Left renal cortex interstitium (tissue), 4 donors: ENCODE measurements at regions not wholly inside any gene's neighbourhood (a gene's known extent, or its start where the extent isn't known, plus 50 kb on each side); places are given as distances from the start of the nearest gene placed in this dataset.

Experiments
- DNase-seq, 4 donors: peaks; one replicate each; pipeline ENCODE4 v3.0.0-alpha.2; 2013; ENCODE audit warnings: low read depth in 4 of 4, low spot score in 2 of 4, missing footprints in 1 of 4

DNA sequence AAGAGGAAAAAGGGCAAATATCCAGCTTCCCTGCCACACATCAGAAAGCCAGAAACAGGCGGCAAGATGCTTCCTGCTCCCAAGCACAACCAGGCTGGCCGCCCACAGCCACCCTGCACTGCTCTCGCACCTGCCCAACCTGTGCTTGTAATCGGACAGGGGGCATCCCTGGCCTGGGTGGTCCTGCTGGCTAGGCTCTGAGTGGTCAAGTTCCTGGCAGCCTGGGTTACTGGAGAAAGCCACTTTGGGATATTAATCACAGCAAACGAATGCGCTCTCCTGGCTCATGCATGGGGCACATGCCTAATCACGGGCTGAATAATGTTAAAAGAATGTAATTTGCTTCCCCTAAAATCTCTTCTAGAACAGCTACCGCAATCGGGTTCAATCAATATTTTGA is 442.4 kb downstream of the MCTP2 start:
- no peak for DNase-seq

DNA sequence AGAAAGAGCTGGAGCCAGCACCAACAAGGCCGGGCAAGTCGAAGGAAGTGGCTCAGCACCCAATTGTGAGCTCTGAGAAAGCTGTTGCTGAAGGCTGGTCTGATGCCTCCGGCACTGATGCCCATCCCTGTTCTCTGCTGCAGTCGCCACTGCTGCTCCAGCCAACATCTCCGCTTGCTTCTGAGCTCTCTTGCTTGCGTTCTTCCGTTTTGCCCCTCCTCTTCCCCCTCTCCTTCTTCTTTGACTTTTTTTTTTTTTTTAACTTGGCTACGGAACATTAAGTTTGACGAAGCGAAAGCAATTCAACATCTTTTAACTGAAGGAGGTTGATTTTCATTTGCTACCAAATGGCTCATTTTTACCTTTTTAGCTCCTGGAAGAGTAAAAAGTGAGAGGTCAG is 442.9 kb downstream of the MCTP2 start:
- peak in 3 of 4 donors; percentile 52 to 62 (median 56) for DNase-seq

DNA sequence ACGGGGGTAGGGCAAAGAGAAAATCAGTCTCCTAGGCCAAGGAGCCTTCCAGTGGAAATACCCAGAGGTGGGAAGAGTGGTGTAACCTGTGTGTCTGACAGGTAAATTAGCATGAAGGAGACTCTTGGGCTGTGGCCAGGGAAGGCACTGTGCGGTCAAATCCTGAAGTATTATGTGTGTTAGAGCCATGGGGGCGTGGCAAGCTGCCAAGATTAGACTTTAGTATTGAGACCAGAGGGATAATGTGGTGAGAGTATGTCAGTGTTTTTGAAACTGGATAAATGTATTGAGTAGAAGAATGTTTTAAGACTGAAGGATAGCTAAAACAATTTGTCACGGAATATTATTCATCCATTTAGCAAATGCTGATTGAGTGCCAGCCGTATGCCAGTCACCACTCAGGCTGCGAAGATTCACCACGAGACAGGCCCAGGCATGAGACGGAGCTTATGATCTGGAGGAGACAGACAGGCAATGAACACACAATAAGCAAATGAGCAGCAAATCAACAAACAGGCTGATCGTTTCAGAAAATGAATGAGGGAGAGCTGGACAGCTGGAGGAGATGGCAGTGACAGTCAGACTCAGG is 445.9 kb downstream of the MCTP2 start:
- DNase-seq = no peak

DNA sequence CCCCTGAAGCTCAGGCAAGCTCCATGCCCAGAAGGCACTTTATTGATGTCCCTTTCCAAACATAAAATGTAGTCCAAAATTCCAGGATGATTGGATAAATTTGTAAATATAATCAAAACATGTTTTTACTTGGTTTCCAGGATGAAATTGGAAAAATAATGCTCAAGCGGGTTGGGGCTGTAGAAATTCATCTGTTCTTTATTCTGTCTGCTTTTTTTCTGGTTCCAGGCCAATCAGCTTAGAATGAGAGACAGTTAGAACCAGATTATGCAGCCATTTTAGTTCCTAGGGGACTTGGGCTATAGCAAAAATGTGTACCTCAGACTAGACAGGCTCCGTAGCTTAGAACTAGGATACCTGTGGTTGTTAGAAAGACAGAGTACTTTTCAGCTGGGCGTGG is 450.8 kb downstream of the MCTP2 start:
- DNase-seq = no peak

DNA sequence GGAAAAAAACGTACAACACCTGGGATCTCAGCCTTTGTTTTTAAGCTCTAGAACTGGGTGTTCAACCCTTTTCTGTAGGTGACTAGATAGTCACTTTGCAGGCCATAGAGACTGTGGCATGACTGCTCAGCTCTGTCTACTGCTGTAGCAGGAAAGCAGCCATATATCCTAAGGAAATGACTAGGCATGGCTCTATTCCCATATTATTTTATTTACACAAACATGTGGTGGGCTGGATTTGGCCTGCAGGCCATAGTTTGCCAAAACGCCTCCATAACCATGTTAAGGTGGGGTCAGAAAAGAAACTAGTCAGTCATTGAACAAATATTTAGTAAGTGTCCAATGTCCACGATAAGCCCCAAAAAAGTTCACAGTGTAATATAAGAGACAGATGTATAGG is 452.5 kb downstream of the MCTP2 start:
- DNase-seq = no peak

DNA sequence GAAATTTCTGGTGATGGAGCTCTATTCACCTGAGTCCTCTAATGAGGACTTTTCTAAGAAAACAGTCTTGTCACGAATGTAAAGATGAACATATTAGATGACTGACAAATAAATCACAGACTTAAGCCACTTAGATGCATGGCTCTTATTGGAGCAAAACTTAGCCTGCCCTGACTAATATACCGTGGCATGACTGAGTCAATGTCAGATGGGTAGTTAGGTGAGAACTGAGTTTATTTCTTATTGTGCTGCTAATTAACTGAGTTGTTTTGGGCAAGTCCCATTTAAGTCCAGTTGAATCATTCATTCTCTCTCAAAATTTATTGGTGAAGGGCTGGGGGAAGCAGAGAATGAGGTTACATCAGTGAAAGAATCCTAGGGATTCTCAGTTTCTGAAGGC is 459.8 kb downstream of the MCTP2 start:
- DNase-seq = no peak

DNA sequence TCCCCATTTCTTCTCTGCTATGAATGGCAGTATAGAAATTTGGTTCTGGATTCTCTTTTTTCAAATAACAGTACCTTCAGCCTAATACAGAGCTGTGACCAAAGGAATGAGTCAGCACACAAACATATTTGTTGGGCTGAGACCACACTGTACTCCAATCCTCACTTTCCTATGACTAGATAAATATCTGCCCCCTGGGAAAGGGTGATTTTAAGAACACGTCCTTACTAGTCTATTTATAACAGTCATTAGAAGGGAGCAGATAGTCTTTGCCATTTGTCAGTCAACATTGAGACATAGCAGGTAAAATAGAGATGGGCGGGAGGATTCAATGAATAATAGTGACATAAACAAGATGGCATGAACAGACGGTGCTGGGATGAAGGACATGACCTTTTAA is 461.3 kb downstream of the MCTP2 start:
- no peak for DNase-seq

DNA sequence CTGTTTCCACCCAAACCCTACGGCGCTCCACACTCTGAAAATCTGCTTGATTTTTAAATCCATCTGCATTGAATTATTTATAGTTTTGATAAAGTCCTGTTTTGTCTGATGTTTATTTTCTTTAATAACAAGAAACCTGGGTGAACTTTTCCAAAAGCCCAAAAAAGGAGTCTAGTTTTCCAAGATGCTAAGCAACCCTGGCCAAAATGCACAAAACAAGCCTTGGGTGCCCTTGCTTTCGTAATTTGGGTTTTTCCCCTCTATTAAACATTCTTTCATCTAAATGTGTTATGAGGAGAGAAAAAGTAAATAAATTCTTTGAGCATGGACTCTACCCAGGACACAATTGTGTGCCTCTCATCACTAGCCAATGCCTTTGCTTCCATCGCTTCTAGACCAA is 468.9 kb downstream of the MCTP2 start:
- no peak for DNase-seq

DNA sequence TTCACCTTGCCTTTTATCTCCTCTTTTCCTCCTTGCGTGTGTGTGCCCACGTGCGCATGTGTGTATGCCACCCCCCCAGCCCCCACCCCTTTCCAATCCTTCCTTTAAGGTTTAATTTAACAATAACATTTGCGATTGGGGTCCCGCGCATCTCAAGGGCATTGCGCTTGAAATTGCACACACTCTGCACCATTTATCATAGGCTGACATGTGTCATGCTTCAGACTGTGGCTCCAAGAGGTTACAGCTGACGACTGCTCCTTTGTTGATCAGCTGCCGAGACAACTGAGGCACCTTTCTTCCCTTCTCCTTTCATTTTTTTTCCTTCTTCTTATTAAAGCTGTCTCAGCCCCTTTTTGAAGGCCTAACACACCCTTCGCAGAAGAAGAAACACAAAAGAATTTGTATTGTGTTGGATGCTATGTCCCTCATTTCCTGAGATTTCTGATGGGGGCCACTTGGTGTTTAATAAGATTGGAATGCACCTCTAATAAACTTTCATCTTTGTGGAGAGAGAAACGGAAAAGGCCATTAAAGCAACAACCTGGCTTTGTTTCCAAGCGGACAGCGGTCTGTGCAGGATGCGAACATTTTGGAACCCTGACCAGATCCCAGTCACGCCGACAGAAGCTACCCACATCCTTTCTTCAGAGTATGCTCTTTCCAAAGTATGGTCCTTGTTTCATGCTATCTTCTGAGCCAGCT is 470.1 kb downstream of the MCTP2 start:
- DNase-seq = no peak

DNA sequence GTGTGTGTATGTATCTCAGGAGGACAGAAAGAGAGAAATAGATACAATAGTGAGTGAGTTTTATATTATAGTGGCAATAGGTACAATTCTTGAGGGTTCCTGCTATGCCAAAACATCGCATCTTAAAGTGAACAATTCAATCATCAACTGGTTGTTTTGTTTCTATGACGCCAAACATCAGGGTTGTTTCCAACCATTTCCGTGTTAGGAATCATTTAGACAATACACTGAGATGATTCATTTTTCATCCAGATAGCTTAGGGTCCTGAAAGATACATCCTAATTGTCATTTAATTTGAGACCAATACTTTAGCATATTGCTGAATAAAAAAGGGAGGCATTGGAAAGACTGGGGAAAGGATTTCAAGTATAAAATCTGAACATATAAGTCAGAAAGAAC is 472.2 kb downstream of the MCTP2 start:
- no peak for DNase-seq

DNA sequence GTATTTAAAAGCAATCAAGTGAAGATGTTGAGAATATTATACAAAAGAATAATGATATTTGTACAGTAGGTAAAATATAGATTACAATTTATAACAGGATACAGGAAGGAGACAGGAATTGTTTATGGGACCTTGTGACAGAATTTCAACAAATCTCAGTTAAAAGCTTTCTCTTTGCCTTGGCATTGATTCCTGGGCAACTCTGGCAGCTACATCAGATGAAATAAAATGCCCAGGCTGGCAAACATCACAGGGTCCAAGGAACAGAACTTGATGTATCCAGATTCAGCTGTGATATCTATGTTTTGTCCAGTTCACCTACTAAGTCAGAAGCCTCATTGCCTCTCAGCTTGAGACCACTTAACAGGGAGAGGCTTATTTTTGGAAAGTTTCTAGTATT is 473.1 kb downstream of the MCTP2 start:
- no peak for DNase-seq

DNA sequence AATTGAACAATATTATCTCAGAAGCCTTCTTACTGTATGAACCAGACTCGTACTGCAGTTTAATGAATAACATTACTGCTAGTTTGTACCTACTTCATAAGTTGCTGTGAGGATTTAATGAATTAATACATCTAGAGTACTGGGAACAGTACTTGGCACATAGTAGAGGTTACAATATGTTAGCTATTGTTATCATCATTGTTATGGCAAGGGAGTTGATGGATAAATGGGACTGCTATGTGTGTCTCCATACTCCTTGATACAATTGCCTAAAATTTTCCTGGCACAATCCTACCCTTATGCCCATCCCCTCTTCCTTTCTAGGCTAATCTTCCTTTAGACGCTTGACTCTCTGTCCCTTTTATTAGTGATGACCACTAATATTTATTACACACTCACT is 473.6 kb downstream of the MCTP2 start:
- DNase-seq = no peak

DNA sequence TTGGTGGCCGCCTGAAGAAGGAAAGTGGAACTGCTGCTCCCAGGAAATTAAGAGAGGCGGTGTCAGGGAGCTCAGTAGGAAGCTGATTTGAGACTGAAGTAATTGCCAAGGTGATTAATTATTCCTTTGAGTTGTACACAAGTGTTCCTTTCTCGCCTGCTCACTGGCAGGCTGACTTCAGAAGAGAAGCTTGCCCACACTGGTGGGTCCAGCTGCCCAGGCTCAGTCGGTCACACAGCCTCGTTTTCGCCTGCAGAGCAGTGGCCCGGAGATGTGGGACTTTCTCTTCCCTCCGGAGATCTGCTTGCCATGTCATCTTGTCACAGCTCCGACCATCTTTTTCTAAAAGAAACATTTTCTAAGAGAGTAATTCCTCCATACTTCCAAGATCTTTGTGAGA is 478.0 kb downstream of the MCTP2 start:
- no peak for DNase-seq

DNA sequence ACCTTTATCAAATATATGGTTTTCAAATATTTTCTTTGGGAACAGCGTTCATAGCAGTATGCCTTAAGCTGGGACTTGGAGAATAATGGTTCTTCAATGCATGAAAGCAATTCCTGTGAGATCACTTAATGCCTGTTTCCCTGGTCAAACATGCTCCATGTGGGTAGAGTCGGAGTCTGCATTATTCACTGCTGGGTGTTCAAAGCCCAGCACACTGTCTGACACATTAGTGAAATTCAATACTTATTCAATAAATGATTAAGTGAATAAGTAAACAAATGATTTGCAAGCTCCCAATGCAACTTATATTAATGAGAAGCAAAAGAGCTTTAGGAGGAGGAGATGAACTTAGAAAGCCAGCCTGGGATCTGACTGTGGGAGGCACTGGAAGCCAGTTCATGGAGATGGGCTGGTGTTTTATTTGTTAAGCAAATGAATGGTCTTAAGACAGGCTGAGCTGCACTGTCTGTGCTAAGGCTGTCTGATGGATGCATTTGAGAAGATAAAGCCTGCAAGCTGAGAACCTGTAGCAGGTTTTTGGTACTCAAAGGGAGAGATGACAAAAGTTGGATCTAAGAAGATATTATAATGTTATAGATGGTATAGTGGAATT is 490.8 kb downstream of the MCTP2 start:
- no peak for DNase-seq

DNA sequence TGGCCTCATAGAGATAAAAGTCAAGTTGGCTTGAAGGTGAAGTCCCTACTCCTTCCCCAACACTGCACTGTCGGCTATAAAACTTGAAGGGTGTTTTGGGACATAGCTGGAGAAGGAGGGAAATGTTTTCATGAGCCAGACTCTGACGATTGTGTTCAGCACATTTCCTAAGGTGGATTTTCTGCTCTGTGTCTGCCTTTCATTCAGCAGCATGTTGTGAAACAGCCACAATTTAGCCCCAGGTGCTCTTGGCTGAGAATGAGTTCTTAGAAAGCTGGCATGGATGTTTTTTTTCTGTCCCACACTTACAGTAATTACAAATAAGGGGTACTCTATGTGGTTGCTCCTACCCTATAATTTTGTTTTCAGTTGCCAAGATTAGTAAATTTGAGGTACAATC is 492.4 kb downstream of the MCTP2 start:
- no peak for DNase-seq

DNA sequence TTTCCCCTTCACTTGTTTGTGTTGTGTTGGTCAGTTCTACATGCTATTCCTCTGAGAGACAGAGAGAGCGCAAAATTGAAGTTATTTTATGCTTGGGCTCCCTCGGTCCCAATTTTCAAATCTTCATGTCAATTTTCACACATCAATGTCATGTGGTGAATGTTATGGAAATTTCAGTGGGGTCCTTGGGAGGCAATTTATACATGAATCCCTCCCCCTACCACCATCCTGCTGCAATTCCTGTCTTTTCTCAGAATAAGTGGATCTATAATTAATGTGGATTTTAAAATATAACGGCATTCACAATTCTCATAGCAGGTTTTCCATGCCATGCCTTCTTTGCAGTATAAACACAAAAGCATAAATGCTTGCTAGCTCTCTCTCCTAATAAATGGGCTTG is 499.9 kb downstream of the MCTP2 start:
- no peak for DNase-seq

DNA sequence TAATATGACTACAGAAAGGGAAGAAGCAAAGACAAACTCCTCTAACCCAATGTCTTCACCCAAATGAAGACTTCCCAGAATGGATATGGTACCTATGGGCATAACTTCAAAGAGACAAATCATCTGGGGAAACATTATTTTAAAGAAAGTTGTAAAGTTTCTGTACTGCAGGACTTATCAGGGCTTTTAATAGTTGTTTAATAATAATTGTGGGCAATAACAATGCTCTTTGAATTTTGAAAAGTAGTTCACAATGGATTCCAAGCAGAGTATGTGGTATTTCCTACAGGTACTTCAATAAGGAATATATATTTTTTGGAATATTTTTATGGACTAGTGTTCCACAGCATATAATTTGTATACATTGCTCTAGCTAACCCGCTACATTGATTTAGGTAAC is 503.1 kb downstream of the MCTP2 start:
- DNase-seq = no peak

DNA sequence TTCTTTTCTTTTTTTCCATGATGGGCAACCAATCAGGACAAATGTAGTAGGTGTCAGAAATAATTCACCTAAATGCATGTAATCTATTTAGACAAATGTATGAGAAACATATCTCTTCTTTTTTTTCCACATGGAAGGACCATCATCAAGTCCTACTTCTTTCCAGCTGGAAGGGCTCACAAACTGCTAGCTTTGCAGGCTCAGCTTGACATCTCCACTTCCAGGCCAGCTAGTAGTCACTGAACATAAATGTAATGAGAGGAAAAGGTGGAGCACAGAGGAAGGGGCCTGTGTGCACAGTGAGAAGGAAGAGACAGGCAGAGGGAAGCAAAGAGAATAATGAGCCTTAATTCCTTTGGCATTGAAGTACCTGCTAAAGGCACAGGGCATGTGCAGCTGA is 504.9 kb downstream of the MCTP2 start:
- no peak for DNase-seq

DNA sequence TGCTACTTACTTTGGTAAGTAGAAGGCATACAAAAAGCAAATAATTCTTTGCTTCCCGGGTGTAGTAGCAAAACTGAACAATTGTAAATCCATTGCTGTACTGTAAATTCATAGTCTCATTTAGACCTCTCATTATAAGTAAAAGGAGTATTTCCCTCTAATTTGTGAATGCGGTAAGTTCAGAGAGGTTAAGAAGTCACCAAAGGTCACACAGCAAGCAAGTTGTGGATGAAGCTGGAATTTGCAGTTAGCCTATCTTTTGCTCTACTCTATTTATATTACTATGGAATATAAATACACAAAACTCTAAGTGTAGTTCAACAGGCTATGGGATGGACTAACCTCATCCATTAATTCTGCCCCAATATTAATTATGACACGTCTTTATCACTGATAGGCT is 508.3 kb downstream of the MCTP2 start:
- DNase-seq = no peak

DNA sequence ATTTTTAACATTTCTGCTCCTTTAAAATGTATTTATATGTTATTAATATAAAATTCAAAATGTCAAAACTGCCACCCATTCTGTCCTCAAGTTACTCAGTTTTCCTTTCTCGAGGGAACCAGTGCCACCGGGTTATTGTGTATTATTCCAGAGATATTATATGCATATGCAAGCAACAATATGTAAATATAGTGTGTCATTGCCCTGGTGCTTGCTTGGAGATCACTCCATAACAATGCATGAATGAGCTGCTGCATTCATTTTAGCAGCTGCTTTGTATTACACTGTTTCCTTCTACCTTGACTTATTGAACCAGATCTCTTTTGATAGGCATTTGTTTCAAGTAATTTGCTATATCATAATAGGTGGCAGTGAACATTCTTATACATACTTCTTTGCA is 509.1 kb downstream of the MCTP2 start:
- no peak for DNase-seq

DNA sequence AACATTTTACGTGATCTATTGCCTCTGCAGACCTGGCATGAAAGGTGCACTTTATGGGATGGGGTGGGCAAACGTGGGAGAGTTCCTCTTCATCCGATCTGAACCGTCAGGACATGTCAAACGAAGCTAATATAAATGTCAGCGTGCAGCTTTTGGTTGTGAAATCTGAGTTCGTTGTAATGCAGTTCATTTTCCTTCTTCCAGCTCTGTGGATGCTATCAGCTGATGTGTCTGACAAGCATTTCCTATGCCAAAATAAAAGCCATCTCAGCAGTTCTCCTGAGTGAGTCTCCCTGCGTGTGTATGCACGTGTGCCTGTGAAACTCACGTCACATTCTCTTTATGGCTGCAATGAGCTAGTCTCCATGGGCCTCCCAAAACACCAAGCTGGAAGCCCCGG is 512.3 kb downstream of the MCTP2 start:
- no peak for DNase-seq

DNA sequence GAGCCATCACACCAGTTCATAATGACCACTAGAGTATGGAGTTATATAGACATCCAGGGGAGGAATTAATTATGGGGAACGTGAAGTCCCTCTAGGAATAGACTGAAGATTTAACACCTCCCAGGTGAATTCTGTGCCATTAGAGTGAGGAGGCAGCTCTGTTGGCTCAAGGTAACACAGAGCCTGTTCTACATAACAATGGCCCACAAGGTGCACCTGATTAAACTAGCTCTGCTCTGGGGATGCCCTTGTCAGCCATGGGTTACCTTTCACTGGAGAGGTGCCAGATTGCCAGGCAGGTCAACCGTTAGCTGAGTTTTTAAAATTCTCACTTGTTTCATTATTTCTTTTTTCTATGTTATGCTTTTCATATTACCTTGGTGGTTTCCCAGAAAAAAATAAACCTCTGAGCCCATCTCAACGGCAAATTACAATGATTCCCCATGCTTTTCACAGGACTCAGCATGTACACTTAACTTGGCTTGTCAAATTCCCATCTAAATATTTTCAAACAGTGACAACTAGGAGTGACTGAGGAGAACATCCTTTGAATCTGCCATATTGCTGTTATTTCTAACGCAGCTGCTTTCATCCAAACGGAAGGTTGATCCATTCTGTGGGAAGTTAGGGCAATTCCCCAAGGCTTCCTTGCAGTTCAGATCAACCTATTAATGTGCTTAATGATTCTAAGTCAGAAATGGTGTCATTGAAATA is 512.9 kb downstream of the MCTP2 start:
- DNase-seq = no peak
